ENCODE measurements at regions not wholly inside any gene's neighbourhood (a gene's known extent, or its start where the extent isn't known, plus 50 kb on each side); places are given as distances from the start of the nearest gene placed in this dataset.

GRCh38 chr14:45709541-45709940, 456.5 kb upstream of the MIS18BP1 start:
- Mint-ChIP-seq H3K4me1 (no peaks in the 10 kb centered on the region), H3K27me3 (no peaks in the 10 kb centered on the region), H3K4me3 (no peak overlapping the region), H3K36me3 (no peaks in the 10 kb centered on the region), H3K27ac (no peak overlapping the region), H3K9me3 (peaks cover 0 to 3% (median 0%) of the 10 kb centered on the region in 7 donors)
- no peak for ATAC-seq (ENCODE audit: low read depth in 2 of 2)
- no peak for DNase-seq

GRCh38 chr14:45705940-45706534, 453.0 kb upstream of the MIS18BP1 start:
- ATAC-seq (ENCODE audit: low read depth in 2 of 2) = no peak
- H3K27me3 Mint-ChIP-seq = no peaks in the 10 kb centered on the region
- H3K27ac Mint-ChIP-seq = no peak overlapping the region
- H3K4me3 Mint-ChIP-seq = no peak overlapping the region
- H3K9me3 Mint-ChIP-seq = peaks cover 0 to 9% (median 0%) of the 10 kb centered on the region in 7 donors
- no peaks in the 10 kb centered on the region for H3K36me3 Mint-ChIP-seq
- no peak for DNase-seq
- no peaks in the 10 kb centered on the region for H3K4me1 Mint-ChIP-seq

GRCh38 chr14:45699471-45699870, 446.5 kb upstream of the MIS18BP1 start:
- no peaks in the 10 kb centered on the region for H3K36me3 Mint-ChIP-seq
- peaks cover 0 to 10% (median 5%) of the 10 kb centered on the region in 7 donors for H3K9me3 Mint-ChIP-seq
- no peaks in the 10 kb centered on the region for H3K4me1 Mint-ChIP-seq
- H3K27me3 Mint-ChIP-seq = no peaks in the 10 kb centered on the region
- H3K27ac Mint-ChIP-seq = no peak overlapping the region
- ATAC-seq (ENCODE audit: low read depth in 2 of 2) = no peak
- H3K4me3 Mint-ChIP-seq = no peak overlapping the region
- DNase-seq = no peak

- H3K27ac Mint-ChIP-seq = no peak overlapping the region
- peaks cover 0 to 14% (median 5%) of the 10 kb centered on the region in 7 donors for H3K9me3 Mint-ChIP-seq
- no peak for ATAC-seq (ENCODE audit: low read depth in 2 of 2)
Observed at GRCh38 chr14:45698462-45699134, 445.6 kb upstream of the MIS18BP1 start.

GRCh38 chr14:45686771-45687170, 433.8 kb upstream of the MIS18BP1 start:
- H3K27ac Mint-ChIP-seq = no peak overlapping the region
- H3K9me3 Mint-ChIP-seq = peaks cover 0 to 26% (median 16%) of the 10 kb centered on the region in 7 donors
- DNase-seq = no peak
- no peaks in the 10 kb centered on the region for H3K36me3 Mint-ChIP-seq
- H3K27me3 Mint-ChIP-seq = no peaks in the 10 kb centered on the region
- no peak overlapping the region for H3K4me3 Mint-ChIP-seq
- ATAC-seq (ENCODE audit: low read depth in 2 of 2) = no peak
- H3K4me1 Mint-ChIP-seq = no peaks in the 10 kb centered on the region

More at GRCh38 chr14:45698462-45699134, 445.6 kb upstream of the MIS18BP1 start:
- H3K4me1 Mint-ChIP-seq = no peaks in the 10 kb centered on the region
- no peaks in the 10 kb centered on the region for H3K27me3 Mint-ChIP-seq
- no peaks in the 10 kb centered on the region for H3K36me3 Mint-ChIP-seq
- no peak for DNase-seq
- H3K4me3 Mint-ChIP-seq = no peak overlapping the region

GRCh38 chr14:45680531-45680930, 427.5 kb upstream of the MIS18BP1 start:
- H3K4me1 Mint-ChIP-seq = no peaks in the 10 kb centered on the region
- no peak overlapping the region for H3K4me3 Mint-ChIP-seq

GRCh38 chr14:45679853-45680252, 426.9 kb upstream of the MIS18BP1 start:
- DNase-seq = no peak
- Mint-ChIP-seq H3K36me3 (no peaks in the 10 kb centered on the region), H3K27ac (no peak overlapping the region), H3K27me3 (no peaks in the 10 kb centered on the region), H3K4me3 (no peak overlapping the region), H3K9me3 (peaks cover 0 to 17% (median 6%) of the 10 kb centered on the region in 7 donors), H3K4me1 (no peaks in the 10 kb centered on the region)
- no peak for ATAC-seq (ENCODE audit: low read depth in 2 of 2)

More at GRCh38 chr14:45680531-45680930, 427.5 kb upstream of the MIS18BP1 start:
- no peaks in the 10 kb centered on the region for H3K27me3 Mint-ChIP-seq
- H3K9me3 Mint-ChIP-seq = peaks cover 0 to 18% (median 7%) of the 10 kb centered on the region in 7 donors
- H3K36me3 Mint-ChIP-seq = no peaks in the 10 kb centered on the region
- no peak for ATAC-seq (ENCODE audit: low read depth in 2 of 2)
- no peak overlapping the region for H3K27ac Mint-ChIP-seq
- no peak for DNase-seq

GRCh38 chr14:45678163-45678562, 425.2 kb upstream of the MIS18BP1 start:
- peaks cover 0 to 9% (median 2%) of the 10 kb centered on the region in 7 donors for H3K9me3 Mint-ChIP-seq
- H3K27me3 Mint-ChIP-seq = no peaks in the 10 kb centered on the region
- H3K36me3 Mint-ChIP-seq = no peaks in the 10 kb centered on the region
- H3K4me1 Mint-ChIP-seq = no peaks in the 10 kb centered on the region
- no peak overlapping the region for H3K27ac Mint-ChIP-seq
- DNase-seq (no peak), ATAC-seq (ENCODE audit: low read depth in 2 of 2) (no peak)
- no peak overlapping the region for H3K4me3 Mint-ChIP-seq

- Mint-ChIP-seq H3K9me3 (peaks cover 0 to 4% (median 0%) of the 10 kb centered on the region in 7 donors), H3K27me3 (no peaks in the 10 kb centered on the region), H3K36me3 (no peaks in the 10 kb centered on the region), H3K4me3 (no peak overlapping the region), H3K4me1 (no peaks in the 10 kb centered on the region), H3K27ac (no peak overlapping the region)
- ATAC-seq (ENCODE audit: low read depth in 2 of 2) = no peak
- DNase-seq = no peak
Observed at GRCh38 chr14:45673420-45673819, 420.4 kb upstream of the MIS18BP1 start.

GRCh38 chr14:45664668-45665356, 411.8 kb upstream of the MIS18BP1 start:
- Mint-ChIP-seq H3K4me3 (no peak overlapping the region), H3K9me3 (peaks cover 1 to 30% (median 11%) of the 10 kb centered on the region in 7 donors), H3K4me1 (no peaks in the 10 kb centered on the region), H3K27ac (no peak overlapping the region), H3K36me3 (no peaks in the 10 kb centered on the region), H3K27me3 (no peaks in the 10 kb centered on the region)
- no peak for DNase-seq
- ATAC-seq (ENCODE audit: low read depth in 2 of 2) = no peak

- ATAC-seq (ENCODE audit: low read depth in 2 of 2) (no peak), DNase-seq (no peak)
- Mint-ChIP-seq H3K4me1 (no peaks in the 10 kb centered on the region), H3K27me3 (no peaks in the 10 kb centered on the region), H3K36me3 (no peaks in the 10 kb centered on the region), H3K4me3 (no peak overlapping the region), H3K27ac (no peak overlapping the region), H3K9me3 (peaks cover 1 to 23% (median 8%) of the 10 kb centered on the region in 7 donors)
Observed at GRCh38 chr14:45658917-45659299, 405.9 kb upstream of the MIS18BP1 start.

- no peak overlapping the region for H3K27ac Mint-ChIP-seq
- no peaks in the 10 kb centered on the region for H3K27me3 Mint-ChIP-seq
- ATAC-seq (ENCODE audit: low read depth in 2 of 2) (no peak), DNase-seq (no peak)
- H3K9me3 Mint-ChIP-seq = peaks cover 1 to 23% (median 8%) of the 10 kb centered on the region in 7 donors
- H3K36me3 Mint-ChIP-seq = no peaks in the 10 kb centered on the region
- H3K4me3 Mint-ChIP-seq = no peak overlapping the region
- H3K4me1 Mint-ChIP-seq = no peaks in the 10 kb centered on the region
Observed at GRCh38 chr14:45658226-45658916, 405.4 kb upstream of the MIS18BP1 start.

GRCh38 chr14:45651890-45652289, 398.9 kb upstream of the MIS18BP1 start:
- Mint-ChIP-seq H3K27ac (no peak overlapping the region), H3K4me3 (no peak overlapping the region), H3K9me3 (peaks cover 0 to 6% (median 1%) of the 10 kb centered on the region in 7 donors), H3K36me3 (no peaks in the 10 kb centered on the region), H3K27me3 (no peaks in the 10 kb centered on the region), H3K4me1 (no peaks in the 10 kb centered on the region)
- DNase-seq (no peak), ATAC-seq (ENCODE audit: low read depth in 2 of 2) (no peak)

All from naive B cell (primary cell).